IPS-18c (cell line): ENCODE measurements at regions not wholly inside any gene's neighbourhood (a gene's known extent, or its start where the extent isn't known, plus 50 kb on each side); places are given as distances from the start of the nearest gene placed in this dataset.

Experiments
- H3K4me3 ChIP-seq: 2 replicates; pipeline ENCODE4 v1.7.0; 2013; ENCODE audit warnings: low read depth, mild to moderate bottlenecking, low read length, moderate library complexity; ENCODE audit not compliant: insufficient read depth
- H3K9me3 ChIP-seq: one replicate; pipeline ENCODE4 v1.6.1; 2013; ENCODE audit warnings: mild to moderate bottlenecking, low read length, moderate library complexity; ENCODE audit not compliant: control insufficient read depth, insufficient read depth

DNA sequence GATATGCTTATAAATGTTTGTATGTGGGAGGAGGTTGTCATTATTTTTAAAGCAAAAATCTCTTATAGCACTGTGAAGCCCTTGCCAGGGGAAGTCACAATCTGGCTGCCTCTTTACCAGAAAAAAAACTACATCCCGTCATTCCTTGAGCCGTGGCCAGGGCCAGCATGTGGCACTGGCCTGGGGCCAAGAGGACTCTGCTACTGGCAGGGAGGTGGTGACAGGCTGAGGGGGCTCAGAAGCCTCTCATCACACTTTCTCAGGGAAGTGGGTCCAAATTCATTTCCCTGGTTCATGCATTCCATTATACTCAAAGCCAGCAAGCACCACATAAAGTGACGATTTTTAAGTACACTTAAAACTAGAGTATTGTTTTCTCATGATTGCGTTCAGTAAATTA is 457.3 kb downstream of the ZNF608 start:
- H3K9me3 ChIP-seq, result no peaks in the 10 kb centered on the region
- no peak overlapping the region for H3K4me3 ChIP-seq

DNA sequence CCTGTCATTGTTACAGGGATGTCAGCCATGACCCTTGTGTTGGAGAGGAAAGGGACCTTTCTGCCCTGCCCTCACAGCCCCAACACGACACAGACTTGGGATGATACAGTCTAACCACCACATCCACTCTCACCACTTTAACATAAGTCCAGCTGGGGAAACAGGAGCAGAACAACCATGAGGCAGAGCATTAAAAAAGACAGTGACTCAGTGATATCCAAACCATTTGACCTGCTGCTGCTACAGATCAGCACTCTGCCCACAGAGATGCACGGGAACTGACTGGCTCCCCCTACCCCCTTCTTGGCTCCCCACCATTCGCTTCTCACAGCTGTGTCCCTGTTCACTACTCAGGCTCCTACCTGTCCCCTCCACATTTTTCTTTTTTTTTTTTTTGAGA is 458.6 kb downstream of the ZNF608 start:
- Histone ChIP-seq H3K9me3 (no peaks in the 10 kb centered on the region), H3K4me3 (no peak overlapping the region)

DNA sequence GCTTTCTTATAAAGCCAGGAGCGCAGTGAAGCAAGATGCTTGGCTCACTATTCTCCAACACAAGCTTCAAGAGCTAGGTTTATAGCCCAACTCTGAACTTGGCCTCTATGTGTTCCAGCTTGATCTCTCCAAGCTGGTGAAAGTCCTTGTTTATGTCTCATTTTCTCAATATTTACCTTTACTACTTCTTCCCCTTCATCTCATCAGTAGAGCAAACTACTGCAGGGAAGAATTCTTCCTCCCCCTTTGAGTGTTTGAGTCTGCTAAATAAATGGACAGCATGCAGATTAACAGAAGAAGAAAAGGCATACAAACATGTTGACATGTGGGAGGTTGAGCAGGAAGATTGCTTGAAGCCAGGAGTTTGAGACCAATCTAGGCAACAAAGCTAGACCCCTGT is 460.7 kb downstream of the ZNF608 start:
- no peaks in the 10 kb centered on the region for H3K9me3 ChIP-seq

DNA sequence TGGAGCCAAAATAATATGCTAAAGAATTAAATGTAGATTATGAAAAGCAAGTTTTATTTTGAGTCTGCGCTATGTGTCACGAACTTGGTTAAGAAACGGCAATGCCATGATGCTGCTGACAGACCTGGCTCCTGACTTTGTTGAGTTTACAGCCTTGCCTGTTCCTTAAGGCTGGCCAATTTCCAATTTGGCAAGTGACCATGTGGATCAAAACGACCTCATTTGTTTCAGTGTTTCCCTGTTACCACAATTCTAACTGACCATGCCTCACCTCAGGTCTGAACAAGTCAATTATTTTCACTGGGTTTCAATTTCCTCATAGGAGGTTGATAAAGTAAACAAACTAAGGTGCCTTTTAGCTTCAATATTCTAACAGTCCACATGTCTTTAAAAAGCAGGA is 461.4 kb downstream of the ZNF608 start:
- no peaks in the 10 kb centered on the region for H3K9me3 ChIP-seq
- H3K4me3 ChIP-seq, result no peak overlapping the region

More for the DNA sequence above, 460.7 kb downstream of the ZNF608 start:
- no peak overlapping the region for H3K4me3 ChIP-seq

DNA sequence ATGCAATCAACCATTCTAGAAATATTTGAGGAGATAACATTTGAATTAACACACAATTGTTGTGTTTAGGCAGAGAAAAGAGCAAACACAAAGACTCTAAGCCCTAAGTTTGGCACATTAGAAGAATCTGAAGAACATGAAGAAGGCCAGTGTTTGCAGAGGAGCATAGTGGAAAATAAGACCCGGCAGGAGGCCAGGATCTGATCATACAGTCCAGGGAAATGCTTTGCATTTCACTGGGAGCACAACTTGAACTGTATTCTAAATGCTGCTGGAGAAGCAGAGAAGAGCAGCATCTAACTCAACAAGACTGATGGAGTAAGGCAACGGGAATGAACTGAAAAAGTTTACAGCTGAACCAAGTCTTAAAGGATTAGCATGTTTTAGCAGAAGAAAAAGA is 463.4 kb downstream of the ZNF608 start:
- no peaks in the 10 kb centered on the region for H3K9me3 ChIP-seq
- H3K4me3 ChIP-seq, result no peak overlapping the region

DNA sequence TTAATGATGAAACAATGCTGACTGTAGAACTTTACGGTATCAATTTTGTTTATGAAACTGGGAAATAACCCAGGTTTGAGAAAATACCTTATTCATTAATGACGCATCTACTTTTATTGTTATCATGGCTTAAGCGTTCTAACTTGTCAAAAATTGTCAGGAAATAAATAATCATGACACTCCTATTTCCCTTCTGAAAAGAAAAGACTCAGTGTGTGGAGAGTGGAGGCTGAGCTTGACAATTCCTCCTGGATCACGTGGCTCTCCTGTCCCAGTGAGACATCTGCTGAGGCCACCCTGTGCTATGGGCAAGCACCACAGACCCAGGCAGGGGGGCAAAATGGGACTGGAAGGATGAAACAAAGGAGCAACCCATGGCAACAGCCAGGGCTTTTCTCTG is 466.4 kb downstream of the ZNF608 start:
- H3K9me3 ChIP-seq, result no peaks in the 10 kb centered on the region
- H3K4me3 ChIP-seq, result no peak overlapping the region

DNA sequence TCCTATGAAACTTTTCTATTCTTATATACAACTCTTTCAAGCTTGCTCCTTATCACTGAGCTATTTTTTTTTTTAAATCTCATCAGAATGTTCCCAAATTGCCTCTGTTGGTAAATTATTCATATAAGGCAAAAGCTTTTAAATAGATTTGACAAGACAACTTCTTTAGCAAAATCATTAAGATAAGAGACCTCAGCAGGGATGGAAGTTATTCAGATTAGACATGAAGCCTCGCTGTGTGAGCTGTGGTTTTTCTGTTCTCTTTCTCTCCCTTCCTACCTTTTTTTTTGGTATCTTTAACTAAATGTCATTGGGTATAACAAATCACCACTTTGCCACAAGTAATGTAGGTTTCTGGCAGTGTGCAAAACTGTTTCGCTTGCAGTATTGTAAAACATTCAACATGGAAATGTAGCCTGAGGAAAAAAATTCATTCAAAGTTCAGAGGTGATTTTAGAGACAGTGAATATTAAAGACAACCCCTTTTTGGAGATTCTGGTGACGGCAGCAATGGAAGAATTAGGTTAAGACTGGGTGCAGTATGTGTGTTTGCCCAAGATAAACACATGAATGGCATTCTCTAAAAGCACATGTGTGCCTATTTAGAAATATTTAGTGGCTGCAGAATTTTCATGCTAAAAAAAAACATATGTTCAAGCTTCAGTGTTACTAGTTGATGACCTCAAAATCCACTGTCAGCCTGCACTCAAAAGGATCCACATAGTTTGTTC is 467.1 kb downstream of the ZNF608 start:
- H3K9me3 ChIP-seq, result no peaks in the 10 kb centered on the region
- no peak overlapping the region for H3K4me3 ChIP-seq

DNA sequence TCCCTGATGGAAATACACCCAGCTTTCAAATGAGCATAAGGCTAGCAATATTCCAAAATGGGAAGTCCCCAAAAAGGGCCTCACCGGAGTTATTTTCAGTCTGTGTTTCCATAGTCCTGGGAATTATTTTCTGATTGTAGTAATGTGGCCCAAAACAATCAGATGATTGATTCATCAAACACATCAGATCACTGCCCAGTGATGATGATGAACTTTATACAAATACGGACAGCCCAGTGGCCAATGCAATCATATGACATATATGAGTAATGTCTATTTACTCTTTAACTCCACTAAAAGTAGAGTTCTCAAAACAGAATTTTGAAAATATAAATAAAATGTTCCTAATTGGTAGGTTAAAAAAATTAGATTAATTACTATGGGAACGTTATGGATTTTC is 467.8 kb downstream of the ZNF608 start:
- Histone ChIP-seq H3K9me3 (no peaks in the 10 kb centered on the region), H3K4me3 (no peak overlapping the region)

DNA sequence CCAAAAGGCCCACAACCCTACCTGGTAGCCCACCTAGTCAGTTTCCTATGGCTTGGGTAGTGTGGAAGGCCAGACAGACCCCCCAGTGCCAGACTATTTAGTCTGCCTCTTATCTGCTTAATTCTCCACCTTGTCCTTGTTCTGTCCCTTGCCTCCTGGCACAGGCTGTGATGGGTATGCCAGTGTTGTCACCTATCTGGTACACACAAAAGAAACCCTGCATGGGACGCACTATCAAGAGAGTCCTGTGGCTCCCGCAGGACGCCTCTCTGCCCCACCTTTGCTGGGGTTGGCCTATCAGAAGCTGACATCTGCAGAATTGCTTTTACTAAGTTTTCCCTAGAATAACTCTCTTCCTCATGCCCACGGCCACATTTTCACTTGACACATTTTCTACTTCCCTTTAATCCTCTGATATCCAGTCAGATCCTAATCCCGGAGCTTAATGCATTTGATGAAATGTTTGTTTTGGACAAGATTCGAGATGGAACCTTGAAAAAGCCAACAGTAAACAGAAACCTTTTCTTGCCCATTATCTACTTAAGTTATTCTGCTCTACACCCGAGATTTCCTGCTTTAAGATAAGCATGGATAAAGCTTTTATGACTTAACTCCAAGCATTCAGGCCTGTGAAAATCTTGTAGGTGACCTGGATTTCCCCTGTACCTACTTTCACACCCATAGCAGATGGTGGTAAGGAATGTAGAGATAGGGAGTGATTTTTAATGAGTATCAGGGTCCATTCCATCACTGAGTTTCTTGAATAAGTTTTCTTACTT is 468.5 kb downstream of the ZNF608 start:
- no peaks in the 10 kb centered on the region for H3K9me3 ChIP-seq
- H3K4me3 ChIP-seq, result no peak overlapping the region

DNA sequence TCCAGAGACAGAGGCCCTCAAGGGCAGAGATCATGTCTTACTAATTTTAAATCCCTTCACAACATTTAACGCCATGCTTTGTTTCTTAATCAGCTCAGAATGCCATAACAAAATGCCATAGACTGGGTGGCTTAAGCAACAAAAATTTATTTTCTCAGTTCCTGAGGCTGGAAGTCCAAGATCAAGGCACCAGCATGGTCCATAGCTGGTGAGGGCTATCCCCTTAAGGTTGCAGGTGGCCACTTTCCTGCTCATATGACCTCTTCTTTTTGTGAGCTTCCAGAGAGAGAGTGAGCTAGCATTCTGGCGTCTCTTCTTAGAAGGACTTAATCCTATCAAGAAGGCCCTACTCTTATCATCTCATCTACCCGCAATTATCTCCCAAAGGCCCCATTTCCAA is 470.3 kb downstream of the ZNF608 start:
- Histone ChIP-seq H3K4me3 (no peak overlapping the region), H3K9me3 (no peaks in the 10 kb centered on the region)

DNA sequence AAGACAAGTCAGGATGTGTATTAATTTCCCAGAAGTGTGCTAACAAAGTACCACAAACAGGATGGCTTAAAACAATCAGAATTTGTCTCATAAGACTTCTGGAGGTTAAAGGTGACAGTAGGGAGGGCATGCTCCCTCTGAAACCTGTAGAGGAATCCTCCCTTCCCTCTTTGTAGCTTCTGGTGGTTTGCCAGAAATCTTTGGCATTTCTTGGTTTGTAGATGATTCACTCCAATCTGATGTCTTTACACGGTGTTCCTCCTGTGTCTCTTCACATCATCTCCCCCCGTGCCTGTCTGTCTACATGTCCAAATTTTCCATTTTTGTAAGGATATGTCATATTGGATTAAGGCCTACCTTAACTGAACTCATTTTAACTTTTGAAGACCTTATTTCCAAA is 471.5 kb downstream of the ZNF608 start:
- no peaks in the 10 kb centered on the region for H3K9me3 ChIP-seq
- no peak overlapping the region for H3K4me3 ChIP-seq

DNA sequence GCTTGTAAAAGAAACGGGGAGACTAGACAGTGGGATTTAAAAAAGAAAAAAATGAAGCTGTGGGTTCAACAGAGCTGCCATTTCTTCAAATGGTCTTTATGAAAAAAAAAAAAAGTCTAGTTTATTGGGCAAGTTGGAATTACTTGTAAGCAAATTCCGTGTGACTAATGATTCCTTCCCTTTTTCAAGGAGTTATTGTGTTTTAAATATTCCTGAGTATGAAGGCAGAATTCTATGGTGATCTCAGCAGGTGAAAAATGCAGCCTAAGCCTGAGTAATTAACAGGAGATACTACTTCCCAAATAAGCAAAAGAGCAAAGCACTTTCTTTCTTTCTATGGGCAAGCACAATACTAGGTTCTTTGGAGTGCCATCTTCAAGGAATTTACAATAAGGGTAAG is 481.9 kb downstream of the ZNF608 start:
- no peak overlapping the region for H3K4me3 ChIP-seq
- no peaks in the 10 kb centered on the region for H3K9me3 ChIP-seq

DNA sequence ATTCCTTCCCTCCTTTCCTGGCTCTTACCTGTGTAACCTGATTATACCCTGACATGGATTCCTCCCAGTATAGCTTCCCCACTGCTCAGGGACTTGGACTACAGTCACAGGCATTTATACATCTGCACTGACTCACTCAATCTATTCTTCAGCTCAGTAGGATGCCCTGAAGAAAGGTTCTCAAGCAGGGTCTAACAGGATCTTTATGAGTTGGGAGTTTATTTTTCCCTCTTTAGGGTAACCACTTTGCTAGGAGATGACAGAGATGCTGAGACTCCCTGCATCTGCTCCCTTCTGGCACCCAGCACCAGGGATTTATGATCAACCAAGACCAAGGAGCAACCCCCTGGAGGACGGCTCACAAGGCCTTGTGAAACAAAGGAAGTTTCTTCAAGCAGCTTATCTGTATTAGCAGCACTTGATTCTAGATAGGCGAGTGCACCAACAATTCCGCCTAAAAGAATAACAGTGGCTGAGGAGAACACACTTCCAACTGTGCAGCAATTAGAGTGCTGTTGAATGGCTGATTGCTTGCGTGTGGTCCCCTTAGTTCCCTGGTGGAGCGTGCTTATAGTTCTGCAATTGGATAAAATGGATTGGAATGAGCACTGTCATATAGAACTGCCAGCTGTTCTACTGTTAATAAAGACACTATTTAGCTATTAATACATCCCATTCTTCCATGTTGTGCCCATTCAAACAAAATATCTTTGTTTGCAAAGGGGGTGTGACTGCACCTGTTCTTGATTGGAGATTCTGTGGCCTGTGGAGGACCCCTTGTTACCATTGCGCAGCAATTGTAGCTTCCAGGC is 482.6 kb downstream of the ZNF608 start:
- no peaks in the 10 kb centered on the region for H3K9me3 ChIP-seq
- H3K4me3 ChIP-seq, result no peak overlapping the region

DNA sequence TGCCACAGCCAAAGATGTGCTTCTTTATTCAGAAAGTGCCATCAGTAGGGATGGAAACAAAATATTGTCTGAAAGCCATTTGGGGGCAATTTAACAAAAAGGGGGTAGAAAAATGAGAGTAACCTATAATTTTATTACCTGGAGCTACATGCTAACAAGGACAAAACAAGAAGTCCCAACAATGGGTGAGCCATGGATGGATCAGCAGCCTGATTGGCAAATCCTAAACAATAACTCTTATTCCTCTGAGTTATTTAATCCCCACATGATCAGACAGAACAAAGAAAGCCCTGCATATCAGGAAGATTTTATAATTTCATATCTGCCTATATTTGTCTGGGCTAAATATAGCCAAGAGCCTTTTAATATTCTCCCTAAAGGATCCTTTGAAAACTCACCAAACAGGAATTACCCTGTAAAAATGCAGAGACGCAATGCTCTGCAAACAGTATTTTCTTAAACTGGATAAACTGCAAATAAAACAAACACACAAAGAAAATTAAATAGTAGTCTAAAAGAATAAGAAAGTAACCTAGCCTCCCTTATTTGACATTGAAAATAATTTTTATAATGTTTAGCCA is 483.4 kb downstream of the ZNF608 start:
- Histone ChIP-seq H3K4me3 (no peak overlapping the region), H3K9me3 (no peaks in the 10 kb centered on the region)

DNA sequence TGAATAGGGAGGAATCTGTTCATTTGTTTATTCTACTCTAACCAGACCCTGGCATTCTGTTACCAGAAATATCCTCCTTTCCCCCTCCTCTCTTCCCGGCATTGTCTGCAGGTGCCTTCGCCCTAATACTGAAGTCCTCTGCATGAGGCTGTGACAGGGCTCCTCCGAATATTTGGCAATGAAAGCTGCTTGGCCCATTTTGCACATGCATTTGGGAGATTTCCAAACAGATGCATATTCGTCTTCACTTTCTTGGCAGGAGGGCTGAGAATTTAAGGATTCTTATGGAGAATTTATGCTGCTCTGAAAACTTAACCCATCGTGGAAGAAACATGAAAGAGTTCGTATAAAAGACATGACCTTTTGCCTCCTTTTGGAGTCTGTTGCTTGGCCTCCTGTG is 484.0 kb downstream of the ZNF608 start:
- H3K9me3 ChIP-seq, result no peaks in the 10 kb centered on the region
- no peak overlapping the region for H3K4me3 ChIP-seq

DNA sequence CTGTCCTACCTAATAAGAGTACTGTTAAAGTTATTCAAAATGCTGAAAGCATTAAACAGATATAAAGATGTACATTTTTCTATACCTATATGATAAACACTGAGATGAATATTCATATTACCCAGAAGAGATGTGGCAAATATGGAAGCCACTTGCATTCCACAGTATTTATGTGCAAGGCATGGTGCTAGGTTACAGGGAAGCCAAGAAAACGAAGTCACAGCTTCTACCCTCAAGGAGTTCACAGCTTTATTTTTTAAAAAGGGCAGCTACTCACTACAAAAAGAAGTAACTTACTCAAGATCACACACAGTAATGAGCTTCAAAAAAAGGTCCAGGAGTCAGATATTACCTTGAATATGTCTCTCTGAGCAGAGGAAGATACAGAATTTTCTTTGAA is 484.6 kb downstream of the ZNF608 start:
- Histone ChIP-seq H3K4me3 (no peak overlapping the region), H3K9me3 (no peaks in the 10 kb centered on the region)

DNA sequence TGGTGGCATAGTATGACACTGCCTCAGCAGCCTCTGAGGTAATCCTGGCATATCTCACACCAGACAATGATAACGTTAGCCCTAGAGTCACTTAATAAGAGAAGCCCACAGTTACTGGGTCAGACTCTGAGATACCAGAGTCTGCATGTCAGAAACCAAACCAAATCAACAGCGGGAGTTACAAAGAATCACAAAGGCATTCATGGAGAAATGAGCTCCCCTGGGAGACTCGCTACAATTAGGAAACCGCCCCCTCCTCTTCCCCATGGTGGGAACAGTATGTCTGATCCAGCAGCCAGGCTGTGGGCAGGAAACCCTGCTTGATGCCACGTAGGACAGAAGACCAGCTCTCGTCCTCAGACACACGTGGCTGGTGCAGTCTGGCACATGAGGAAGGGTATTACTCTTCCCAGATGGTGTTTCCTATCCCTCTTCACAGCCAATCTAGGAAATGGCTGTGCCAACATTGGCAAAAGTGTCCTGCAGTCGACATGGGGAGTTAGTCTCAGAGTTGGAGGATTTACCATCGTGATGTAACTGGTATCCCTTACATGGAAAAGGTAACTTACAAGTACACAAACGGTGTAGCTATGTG is 485.4 kb downstream of the ZNF608 start:
- H3K9me3 ChIP-seq, result no peaks in the 10 kb centered on the region
- no peak overlapping the region for H3K4me3 ChIP-seq
